ENCODE measurements at regions not wholly inside any gene's neighbourhood (a gene's known extent, or its start where the extent isn't known, plus 50 kb on each side); places are given as distances from the start of the nearest gene placed in this dataset.

DNA sequence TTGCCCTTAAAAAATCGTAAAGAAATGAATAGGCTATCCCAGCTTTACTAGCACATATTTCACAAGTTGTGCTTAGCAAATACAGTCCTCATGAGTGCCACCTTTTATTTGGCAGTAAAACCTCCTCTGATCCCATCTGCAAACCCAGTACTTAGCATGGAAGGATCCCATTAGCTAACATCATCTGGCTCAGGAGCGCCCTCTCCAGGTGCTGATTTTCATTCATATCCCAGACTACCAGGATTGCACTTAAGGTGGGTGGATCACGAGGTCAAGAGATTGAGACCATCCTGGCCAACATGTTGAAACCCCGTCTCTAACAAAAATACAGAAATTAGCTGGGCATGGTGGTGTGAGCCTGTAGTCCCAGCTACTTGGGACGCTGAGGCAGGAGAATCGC is 76.1 kb upstream of the PAX6 start:
- no peak for DNase-seq

DNA sequence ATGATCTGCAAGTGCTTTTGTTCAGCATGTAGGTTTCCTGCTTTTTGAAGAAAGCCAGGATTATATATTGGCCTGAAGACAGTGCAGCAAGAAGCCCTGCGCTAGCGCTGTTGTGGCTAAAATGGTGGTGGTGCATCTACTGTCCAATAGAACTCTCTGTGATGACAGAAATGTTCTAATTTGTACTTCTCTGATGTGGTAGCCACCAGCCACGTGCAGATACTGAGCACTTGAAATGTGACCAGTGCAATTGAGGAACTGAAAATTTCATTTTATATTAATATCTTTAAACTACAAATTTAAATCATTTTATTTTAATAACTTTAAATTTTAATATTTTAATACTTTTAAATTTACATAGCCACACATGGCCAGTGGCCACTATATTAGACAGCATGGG is 73.0 kb upstream of the PAX6 start:
- DNase-seq: no peak

- no peak for DNase-seq
Measured at GRCh38 chr11:31883435-31883834, 72.3 kb upstream of the PAX6 start.

DNA sequence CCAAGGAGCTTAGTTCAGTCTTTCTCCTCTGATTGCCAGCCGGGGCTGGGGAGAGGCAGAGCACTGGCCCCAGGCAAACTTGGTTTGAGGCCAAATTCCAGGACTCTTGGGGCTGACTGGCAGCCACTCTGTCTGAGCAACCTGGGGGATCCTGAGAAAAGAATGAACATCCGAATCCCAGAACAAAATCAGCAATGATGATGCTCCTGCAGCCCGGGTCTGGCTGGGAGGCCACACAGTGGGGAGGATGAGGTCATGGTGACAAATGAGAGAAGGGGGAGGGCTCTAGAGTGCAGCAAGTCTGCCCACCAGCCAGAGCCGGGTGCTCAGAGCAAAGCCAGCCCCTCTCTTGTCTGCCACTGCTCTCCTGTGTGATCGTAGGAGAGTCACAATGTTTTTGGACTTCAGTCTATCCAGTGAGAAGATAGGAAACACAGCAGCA is 71.8 kb upstream of the PAX6 start:
- DNase-seq: no peak

GRCh38 chr11:31881825-31882224 is 70.7 kb upstream of the PAX6 start:
- DNase-seq: no peak

- DNase-seq: no peak
Measured at GRCh38 chr11:31879681-31880080, 68.6 kb upstream of the PAX6 start.

- no peak for DNase-seq
Measured at GRCh38 chr11:31877863-31878262, 66.7 kb upstream of the PAX6 start.

- no peak for DNase-seq
Measured at GRCh38 chr11:31877083-31877482, 66.0 kb upstream of the PAX6 start.

GRCh38 chr11:31875866-31876560 is 64.9 kb upstream of the PAX6 start:
- no peak for DNase-seq

GRCh38 chr11:31874631-31875191 is 63.6 kb upstream of the PAX6 start:
- no peak for DNase-seq

DNA sequence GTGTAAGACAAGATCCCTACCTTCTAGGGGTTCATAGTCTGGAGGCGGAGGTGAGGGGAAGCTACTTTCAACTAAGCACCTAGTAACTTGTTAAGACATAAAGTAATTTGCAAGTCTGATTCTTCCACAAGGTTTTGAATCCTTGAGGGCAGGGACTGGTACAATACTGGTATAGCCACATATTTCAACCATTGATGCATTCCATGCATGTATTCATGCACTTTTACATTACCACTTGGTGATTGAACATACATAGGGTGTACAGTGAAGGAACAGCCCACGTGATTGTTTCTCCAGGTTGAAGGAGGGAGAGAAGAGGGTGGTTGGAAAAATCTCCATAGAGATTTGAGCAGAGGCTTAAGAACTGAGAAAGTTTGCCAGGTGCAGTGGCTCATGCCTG is 62.0 kb upstream of the PAX6 start:
- no peak for DNase-seq

DNA sequence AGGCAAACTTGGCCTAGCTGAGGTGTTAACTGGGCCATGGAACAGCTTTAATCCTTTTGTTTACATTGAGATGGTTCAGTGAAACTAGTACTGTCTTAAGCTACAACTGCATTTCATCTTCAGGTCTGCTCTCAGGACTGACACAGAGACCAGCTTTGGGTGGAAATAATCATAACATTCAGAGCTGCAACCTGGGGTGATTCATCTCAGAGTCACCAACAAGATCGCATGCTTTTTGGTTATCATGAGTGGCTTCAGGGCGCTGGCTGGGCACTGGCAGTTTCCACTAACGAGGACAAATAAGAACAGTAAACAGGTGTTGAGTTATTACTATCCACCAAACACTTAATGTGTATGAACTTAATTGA is 60.9 kb upstream of the PAX6 start:
- DNase-seq: no peak

GRCh38 chr11:31871310-31872075 is 60.4 kb upstream of the PAX6 start:
- no peak for DNase-seq

- DNase-seq: peak in 1 of 2 experiments; percentile 20
Measured at GRCh38 chr11:31870609-31871309, 59.6 kb upstream of the PAX6 start.

- DNase-seq: no peak
Measured at GRCh38 chr11:31869986-31870385, 58.9 kb upstream of the PAX6 start.

DNA sequence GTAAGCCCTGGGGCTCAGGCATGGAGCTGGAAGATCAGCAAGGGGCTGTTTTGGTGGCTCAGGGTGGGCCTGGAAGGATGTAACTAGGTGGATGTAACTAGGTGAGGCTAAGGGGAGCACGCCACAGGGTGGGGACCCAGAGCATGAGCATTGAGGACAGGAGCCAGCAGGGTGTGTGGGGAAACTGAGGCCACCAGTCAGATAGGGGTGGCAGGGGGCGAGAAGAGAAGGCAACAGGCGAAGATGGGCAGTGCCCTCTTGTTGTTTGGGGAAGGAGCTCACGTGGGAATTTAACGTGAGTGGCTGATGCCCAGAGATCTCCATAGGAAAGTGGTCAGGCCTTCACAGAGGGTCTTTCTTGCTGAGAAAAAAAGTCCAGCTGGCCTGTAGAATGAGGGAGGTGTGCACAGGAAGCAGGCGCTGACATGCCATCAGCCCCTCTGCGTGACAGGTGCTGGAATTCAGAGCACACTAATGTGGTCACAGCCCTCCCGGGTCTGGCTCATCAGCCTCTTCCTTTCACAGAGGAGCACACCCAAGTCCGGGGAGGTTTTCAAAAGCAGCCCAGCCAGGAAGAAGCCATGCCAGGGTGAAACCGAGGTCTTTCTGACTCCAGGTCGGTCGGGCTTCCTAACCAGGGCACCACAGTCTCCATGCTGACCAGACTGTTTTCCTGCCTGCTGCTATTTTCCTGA is 54.6 kb upstream of the PAX6 start:
- DNase-seq: no peak

GRCh38 chr11:31863170-31863832 is 52.2 kb upstream of the PAX6 start:
- no peak for DNase-seq

GRCh38 chr11:31861011-31861410 is 49.9 kb upstream of the PAX6 start:
- DNase-seq: no peak

Measured in SW 1271 (cell line).